ENCODE measurements at regions not wholly inside any gene's neighbourhood (a gene's known extent, or its start where the extent isn't known, plus 50 kb on each side); places are given as distances from the start of the nearest gene placed in this dataset.
"Not testable (repeated sequence)": the region's sequence is repeated elsewhere in the genome, so short reads cannot be mapped to it uniquely, and the experiment has no call there.

- ATAC-seq (replicated peaks) = no peak
- no peaks in the 10 kb centered on the region for H3K4me1 Mint-ChIP-seq
These were observed 515.8 kb downstream of the KIF4B start for GRCh38 chr5:155529362-155529761.

GRCh38 chr5:155530046-155530445 lies 516.5 kb downstream of the KIF4B start:
- no peaks in the 10 kb centered on the region for H3K4me1 Mint-ChIP-seq
- peaks cover 5% of the 10 kb centered on the region for H3K9me3 Mint-ChIP-seq
- no peaks in the 10 kb centered on the region for H3K36me3 Mint-ChIP-seq (ENCODE audit: low read depth)
- no peaks in the 10 kb centered on the region for H3K27me3 Mint-ChIP-seq
- H3K27ac Mint-ChIP-seq = no peak overlapping the region
- ATAC-seq (replicated peaks) = no peak
- no peak overlapping the region for H3K4me3 Mint-ChIP-seq

More at GRCh38 chr5:155529362-155529761, 515.8 kb downstream of the KIF4B start:
- Mint-ChIP-seq H3K9me3 (peaks cover 5% of the 10 kb centered on the region), H3K27ac (no peak overlapping the region), H3K36me3 (ENCODE audit: low read depth) (no peaks in the 10 kb centered on the region), H3K4me3 (no peak overlapping the region), H3K27me3 (peaks cover 4% of the 10 kb centered on the region)

- Mint-ChIP-seq H3K27ac (no peak overlapping the region), H3K27me3 (no peaks in the 10 kb centered on the region), H3K36me3 (ENCODE audit: low read depth) (no peaks in the 10 kb centered on the region), H3K4me1 (no peaks in the 10 kb centered on the region), H3K4me3 (no peak overlapping the region), H3K9me3 (peaks cover 4% of the 10 kb centered on the region)
- ATAC-seq (replicated peaks) = no peak
These were observed 519.2 kb downstream of the KIF4B start for GRCh38 chr5:155532621-155533311.

- Mint-ChIP-seq H3K27me3 (no peaks in the 10 kb centered on the region), H3K36me3 (ENCODE audit: low read depth) (no peaks in the 10 kb centered on the region), H3K4me3 (no peak overlapping the region), H3K4me1 (no peaks in the 10 kb centered on the region), H3K27ac (no peak overlapping the region), H3K9me3 (no peaks in the 10 kb centered on the region)
- ATAC-seq (replicated peaks) = no peak
These were observed 526.5 kb downstream of the KIF4B start for GRCh38 chr5:155540000-155540595.

GRCh38 chr5:155546075-155546474 lies 532.5 kb downstream of the KIF4B start:
- no peak overlapping the region for H3K27ac Mint-ChIP-seq

GRCh38 chr5:155554500-155554899 lies 540.9 kb downstream of the KIF4B start:
- no peak for ATAC-seq (replicated peaks)
- H3K4me3 Mint-ChIP-seq = no peak overlapping the region

More at GRCh38 chr5:155546075-155546474, 532.5 kb downstream of the KIF4B start:
- H3K4me3 Mint-ChIP-seq = no peak overlapping the region
- no peaks in the 10 kb centered on the region for H3K36me3 Mint-ChIP-seq (ENCODE audit: low read depth)
- H3K4me1 Mint-ChIP-seq = no peaks in the 10 kb centered on the region
- no peaks in the 10 kb centered on the region for H3K27me3 Mint-ChIP-seq
- no peak for ATAC-seq (replicated peaks)
- no peaks in the 10 kb centered on the region for H3K9me3 Mint-ChIP-seq

GRCh38 chr5:155556222-155556621 lies 542.7 kb downstream of the KIF4B start:
- H3K9me3 Mint-ChIP-seq = peaks cover 9% of the 10 kb centered on the region
- no peak overlapping the region for H3K4me3 Mint-ChIP-seq
- no peaks in the 10 kb centered on the region for H3K36me3 Mint-ChIP-seq (ENCODE audit: low read depth)
- H3K27ac Mint-ChIP-seq = no peak overlapping the region
- no peaks in the 10 kb centered on the region for H3K4me1 Mint-ChIP-seq
- ATAC-seq (replicated peaks) = no peak
- H3K27me3 Mint-ChIP-seq = peaks cover 16% of the 10 kb centered on the region

More at GRCh38 chr5:155554500-155554899, 540.9 kb downstream of the KIF4B start:
- H3K4me1 Mint-ChIP-seq = no peaks in the 10 kb centered on the region
- H3K9me3 Mint-ChIP-seq = peaks cover 4% of the 10 kb centered on the region
- H3K27me3 Mint-ChIP-seq = peaks cover 10% of the 10 kb centered on the region
- no peaks in the 10 kb centered on the region for H3K36me3 Mint-ChIP-seq (ENCODE audit: low read depth)
- no peak overlapping the region for H3K27ac Mint-ChIP-seq

- peaks cover 16% of the 10 kb centered on the region for H3K27me3 Mint-ChIP-seq
- H3K27ac Mint-ChIP-seq = no peak overlapping the region
- H3K4me3 Mint-ChIP-seq = no peak overlapping the region
- H3K4me1 Mint-ChIP-seq = no peaks in the 10 kb centered on the region
- H3K36me3 Mint-ChIP-seq (ENCODE audit: low read depth) = no peaks in the 10 kb centered on the region
- peaks cover 9% of the 10 kb centered on the region for H3K9me3 Mint-ChIP-seq
- ATAC-seq (replicated peaks) = no peak
These were observed 543.1 kb downstream of the KIF4B start for GRCh38 chr5:155556700-155557099.

- peaks cover 9% of the 10 kb centered on the region for H3K9me3 Mint-ChIP-seq
- H3K36me3 Mint-ChIP-seq (ENCODE audit: low read depth) = no peaks in the 10 kb centered on the region
- H3K27me3 Mint-ChIP-seq = peaks cover 16% of the 10 kb centered on the region
- H3K4me3 Mint-ChIP-seq = no peak overlapping the region
- no peaks in the 10 kb centered on the region for H3K4me1 Mint-ChIP-seq
- no peak for ATAC-seq (replicated peaks)
- H3K27ac Mint-ChIP-seq = no peak overlapping the region
These were observed 548.6 kb downstream of the KIF4B start for GRCh38 chr5:155562158-155562557.

- H3K27ac Mint-ChIP-seq = no peak overlapping the region
- no peaks in the 10 kb centered on the region for H3K36me3 Mint-ChIP-seq (ENCODE audit: low read depth)
- H3K4me1 Mint-ChIP-seq = no peaks in the 10 kb centered on the region
- H3K4me3 Mint-ChIP-seq = no peak overlapping the region
- H3K27me3 Mint-ChIP-seq = peaks cover 6% of the 10 kb centered on the region
- ATAC-seq (replicated peaks) = no peak
- H3K9me3 Mint-ChIP-seq = peaks cover 15% of the 10 kb centered on the region
These were observed 551.0 kb downstream of the KIF4B start for GRCh38 chr5:155564541-155564940.

GRCh38 chr5:155575861-155576260 lies 562.3 kb downstream of the KIF4B start:
- no peak overlapping the region for H3K27ac Mint-ChIP-seq
- H3K4me3 Mint-ChIP-seq = no peak overlapping the region
- H3K27me3 Mint-ChIP-seq = no peaks in the 10 kb centered on the region
- no peak for ATAC-seq (replicated peaks)
- H3K4me1 Mint-ChIP-seq = no peaks in the 10 kb centered on the region
- H3K36me3 Mint-ChIP-seq (ENCODE audit: low read depth) = no peaks in the 10 kb centered on the region
- peaks cover 3% of the 10 kb centered on the region for H3K9me3 Mint-ChIP-seq

- H3K36me3 Mint-ChIP-seq (ENCODE audit: low read depth); H3K4me1 Mint-ChIP-seq; ATAC-seq (replicated peaks): not testable (repeated sequence)
These were observed 573.3 kb downstream of the KIF4B start for GRCh38 chr5:155586808-155587207.

GRCh38 chr5:155587458-155587857 lies 573.9 kb downstream of the KIF4B start:
- Mint-ChIP-seq H3K36me3 (ENCODE audit: low read depth) (no peaks in the 10 kb centered on the region), H3K4me3 (no peak overlapping the region), H3K4me1 (no peaks in the 10 kb centered on the region), H3K27me3 (no peaks in the 10 kb centered on the region), H3K9me3 (no peaks in the 10 kb centered on the region), H3K27ac (no peak overlapping the region)
- ATAC-seq (replicated peaks) = no peak

More at GRCh38 chr5:155586808-155587207, 573.3 kb downstream of the KIF4B start:
- H3K27me3 Mint-ChIP-seq, H3K9me3 Mint-ChIP-seq, H3K27ac Mint-ChIP-seq, H3K4me3 Mint-ChIP-seq: not testable (repeated sequence)

GRCh38 chr5:155591273-155591672 lies 577.7 kb downstream of the KIF4B start:
- H3K27ac Mint-ChIP-seq = no peak overlapping the region

GRCh38 chr5:155594270-155594669 lies 580.7 kb downstream of the KIF4B start:
- no peak for ATAC-seq (replicated peaks)
- Mint-ChIP-seq H3K27ac (no peak overlapping the region), H3K27me3 (peaks cover 5% of the 10 kb centered on the region), H3K4me3 (no peak overlapping the region), H3K36me3 (ENCODE audit: low read depth) (no peaks in the 10 kb centered on the region), H3K9me3 (no peaks in the 10 kb centered on the region), H3K4me1 (no peaks in the 10 kb centered on the region)

More at GRCh38 chr5:155591273-155591672, 577.7 kb downstream of the KIF4B start:
- ATAC-seq (replicated peaks) = no peak
- H3K36me3 Mint-ChIP-seq (ENCODE audit: low read depth) = no peaks in the 10 kb centered on the region
- H3K4me1 Mint-ChIP-seq = no peaks in the 10 kb centered on the region
- peaks cover 5% of the 10 kb centered on the region for H3K27me3 Mint-ChIP-seq
- H3K9me3 Mint-ChIP-seq = no peaks in the 10 kb centered on the region
- H3K4me3 Mint-ChIP-seq = no peak overlapping the region

Measured in activated T-helper 17 cell treated with anti-CD3 and anti-CD28 coated beads, Interleukin-2, amount 50 U/mL, for 72 hours (primary cell).